ENCODE measurements at regions not wholly inside any gene's neighbourhood (a gene's known extent, or its start where the extent isn't known, plus 50 kb on each side); places are given as distances from the start of the nearest gene placed in this dataset.
A peak's percentile ranks its signal among the peaks of the same experiment; 100 is the strongest.
"Not testable (repeated sequence)": the region's sequence is repeated elsewhere in the genome, so short reads cannot be mapped to it uniquely, and the experiment has no call there.

DNA sequence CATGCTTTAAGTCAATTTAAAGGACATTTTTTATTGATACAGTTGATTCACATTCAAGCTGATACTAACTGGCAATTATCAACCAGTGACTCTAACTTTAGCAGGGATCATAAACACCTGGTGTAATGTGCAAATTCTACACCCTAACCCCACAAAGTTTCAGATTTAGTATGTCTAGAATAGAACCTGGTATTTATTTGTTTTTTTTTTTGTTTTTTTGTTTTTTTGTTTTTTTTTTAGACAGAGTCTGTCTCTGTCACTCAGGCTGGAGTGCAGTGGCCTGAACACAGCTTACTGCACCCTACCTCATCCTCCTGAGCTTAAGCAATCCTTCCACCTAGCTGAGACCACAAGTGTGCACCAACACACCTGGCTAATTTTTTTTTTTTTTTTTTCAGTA lies 311.2 kb upstream of the SEMA6A start:
- DNase-seq (ENCODE audit: insufficient read length): no peak
- FAIRE-seq: no peak
- TF ChIP-seq TAF1 (IDR thresholded peaks at IDR 0.05; ENCODE audit: borderline replicate concordance, low read depth, low read length): no peak
- no peak for TF ChIP-seq POLR2AphosphoS5 (IDR thresholded peaks at IDR 0.05; ENCODE audit: low read depth, low read length)
- TF ChIP-seq POLR2A (IDR thresholded peaks at IDR 0.05; ENCODE audit: low read depth, low read length): no peak

DNA sequence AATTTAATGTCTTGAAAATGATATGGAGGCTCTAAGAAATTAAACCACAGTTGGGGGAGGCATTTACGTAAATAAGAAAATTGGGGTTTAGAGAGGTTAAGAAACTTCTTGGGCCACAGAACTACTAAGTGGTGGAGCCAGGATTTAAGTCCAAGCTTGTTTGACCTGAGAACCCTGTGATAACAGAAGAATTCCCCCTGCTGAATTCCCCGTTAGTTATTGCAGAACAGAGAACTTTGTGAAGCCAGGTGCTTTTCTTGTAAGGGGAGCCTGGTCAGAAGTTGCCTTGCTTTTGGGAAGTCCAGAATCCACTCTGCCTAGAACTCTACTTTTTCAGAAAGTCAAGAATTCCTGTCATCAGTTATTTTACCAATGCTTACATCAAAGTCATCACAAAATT lies 309.3 kb upstream of the SEMA6A start:
- DNase-seq (ENCODE audit: insufficient read length) (no peak), FAIRE-seq (peak; percentile 74)
- TF ChIP-seq TAF1 (IDR thresholded peaks at IDR 0.05; ENCODE audit: borderline replicate concordance, low read depth, low read length): no peak

DNA sequence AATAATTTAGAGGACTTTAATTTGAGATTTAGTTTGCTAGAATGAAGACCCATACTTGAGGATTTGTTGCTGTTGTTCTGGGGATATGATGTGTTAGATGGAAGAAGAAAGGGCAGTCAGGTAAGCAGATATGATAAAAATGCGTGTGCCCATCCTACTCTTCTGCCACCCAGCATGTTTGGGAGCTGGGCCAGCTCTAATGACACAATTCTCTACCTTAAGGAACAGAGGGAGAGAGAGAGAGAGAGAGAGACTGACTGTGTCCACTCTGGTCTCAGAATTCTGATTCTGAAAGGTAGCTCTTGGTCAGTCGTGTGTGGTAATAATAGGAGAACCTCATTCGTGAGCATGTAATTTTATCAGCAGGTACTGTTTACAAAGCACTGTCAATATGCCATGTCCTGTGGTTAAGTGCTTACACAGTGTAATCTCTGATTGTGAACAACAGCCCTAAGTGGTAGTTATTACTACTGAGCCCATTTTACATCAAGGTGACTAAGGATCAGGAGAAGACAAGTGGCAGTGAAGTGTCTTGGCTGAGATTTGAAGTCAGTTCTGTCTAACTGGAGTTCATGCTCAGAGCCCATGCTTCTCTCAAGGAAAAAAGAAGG lies 307.4 kb upstream of the SEMA6A start:
- no peak for DNase-seq (ENCODE audit: insufficient read length)
- TF ChIP-seq POLR2A (IDR thresholded peaks at IDR 0.05; ENCODE audit: low read depth, low read length) (no peak), POLR2AphosphoS5 (IDR thresholded peaks at IDR 0.05; ENCODE audit: low read depth, low read length) (no peak), TAF1 (IDR thresholded peaks at IDR 0.05; ENCODE audit: borderline replicate concordance, low read depth, low read length) (no peak)
- FAIRE-seq: peak; percentile 68

DNA sequence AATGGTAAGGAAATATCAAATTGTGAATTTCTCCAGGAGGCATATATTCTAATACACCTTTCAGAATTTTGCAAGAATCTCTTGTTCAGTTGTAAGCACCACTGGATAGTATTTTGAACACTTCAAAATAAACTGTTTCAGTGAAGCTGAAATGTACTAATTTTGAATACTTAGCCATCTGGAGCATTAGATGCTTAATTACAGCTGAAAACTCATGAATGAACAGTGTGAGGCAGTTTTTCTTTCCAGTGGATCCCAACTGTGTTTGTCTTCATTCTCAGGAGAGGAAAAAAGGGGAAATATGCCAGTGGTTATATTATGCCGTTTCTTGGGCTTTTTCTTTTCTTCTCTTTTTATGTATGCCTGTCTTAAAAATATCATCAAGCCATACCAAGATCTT lies 306.0 kb upstream of the SEMA6A start:
- TF ChIP-seq POLR2AphosphoS5 (IDR thresholded peaks at IDR 0.05; ENCODE audit: low read depth, low read length) (no peak), TAF1 (IDR thresholded peaks at IDR 0.05; ENCODE audit: borderline replicate concordance, low read depth, low read length) (no peak), POLR2A (IDR thresholded peaks at IDR 0.05; ENCODE audit: low read depth, low read length) (no peak)
- no peak for DNase-seq (ENCODE audit: insufficient read length)
- no peak for FAIRE-seq

DNA sequence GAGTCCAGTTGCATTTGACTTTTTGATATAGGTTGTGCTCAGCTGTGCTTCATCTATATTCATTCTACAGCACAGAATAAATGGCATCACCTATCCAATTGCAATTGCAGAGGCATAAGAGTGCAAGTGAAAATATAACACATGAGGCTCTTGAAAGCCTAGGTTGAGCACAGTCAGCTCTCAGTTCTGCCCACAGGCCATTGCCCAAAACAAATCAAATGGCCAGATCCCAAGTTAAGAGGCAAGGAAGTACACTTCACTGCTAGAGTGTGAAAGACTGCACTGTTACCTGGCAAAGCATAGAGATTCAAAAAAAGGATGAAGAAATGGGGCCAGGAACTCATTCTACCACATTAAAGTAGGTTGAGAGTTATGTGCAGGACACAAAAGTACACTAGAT lies 305.5 kb upstream of the SEMA6A start:
- FAIRE-seq (no peak), DNase-seq (ENCODE audit: insufficient read length) (no peak)
- TF ChIP-seq POLR2AphosphoS5 (IDR thresholded peaks at IDR 0.05; ENCODE audit: low read depth, low read length) (no peak), POLR2A (IDR thresholded peaks at IDR 0.05; ENCODE audit: low read depth, low read length) (no peak), TAF1 (IDR thresholded peaks at IDR 0.05; ENCODE audit: borderline replicate concordance, low read depth, low read length) (no peak)

DNA sequence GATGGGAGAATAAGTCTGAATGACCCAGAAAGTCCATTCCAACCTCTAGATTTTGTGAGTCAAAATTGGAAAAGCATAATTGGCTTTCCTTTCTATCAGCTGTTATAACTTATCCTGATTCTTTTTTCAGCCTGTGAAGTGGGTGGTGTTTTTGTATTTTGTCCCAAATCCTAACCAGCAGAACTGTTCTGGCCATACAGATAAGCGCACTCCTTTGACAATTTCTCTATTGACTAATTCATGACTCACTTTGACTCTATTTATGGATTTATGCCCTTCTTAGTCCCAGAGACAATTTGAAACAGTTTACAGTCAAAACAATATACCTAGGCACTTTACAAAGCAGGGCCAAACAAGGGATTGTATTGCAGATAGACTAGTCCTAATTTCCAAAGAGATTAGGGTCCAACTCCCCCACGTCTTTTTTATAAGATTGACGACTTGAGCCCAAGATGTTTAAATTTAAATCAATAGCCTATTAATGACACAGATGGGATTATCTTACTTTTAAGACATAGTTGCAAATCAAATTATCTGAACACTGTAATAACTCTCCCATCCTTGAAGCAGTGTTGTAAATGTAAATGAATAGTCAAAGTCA lies 301.7 kb upstream of the SEMA6A start:
- TF ChIP-seq POLR2A (IDR thresholded peaks at IDR 0.05; ENCODE audit: low read depth, low read length) (no peak), TAF1 (IDR thresholded peaks at IDR 0.05; ENCODE audit: borderline replicate concordance, low read depth, low read length) (no peak), POLR2AphosphoS5 (IDR thresholded peaks at IDR 0.05; ENCODE audit: low read depth, low read length) (no peak)
- DNase-seq (ENCODE audit: insufficient read length) (no peak), FAIRE-seq (no peak)

DNA sequence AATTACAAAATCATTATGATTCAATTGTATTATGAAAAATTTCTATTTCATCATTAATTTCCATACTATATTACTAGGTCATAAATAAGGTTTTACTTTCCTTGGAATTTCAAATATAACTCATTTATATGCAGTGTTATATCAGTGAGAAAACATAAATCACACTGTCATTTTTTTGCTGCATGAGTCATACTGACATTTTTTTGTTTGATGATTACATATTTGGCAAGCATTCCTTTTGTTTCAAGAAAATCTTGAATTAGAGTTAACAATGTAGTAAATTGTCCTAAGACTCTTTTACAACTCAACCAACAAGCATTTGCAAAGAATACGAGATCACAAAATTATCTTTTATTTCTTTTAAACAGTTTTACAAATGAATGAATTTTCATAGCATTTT lies 298.4 kb upstream of the SEMA6A start:
- no peak for TF ChIP-seq POLR2AphosphoS5 (IDR thresholded peaks at IDR 0.05; ENCODE audit: low read depth, low read length)
- no peak for FAIRE-seq
- no peak for DNase-seq (ENCODE audit: insufficient read length)

DNA sequence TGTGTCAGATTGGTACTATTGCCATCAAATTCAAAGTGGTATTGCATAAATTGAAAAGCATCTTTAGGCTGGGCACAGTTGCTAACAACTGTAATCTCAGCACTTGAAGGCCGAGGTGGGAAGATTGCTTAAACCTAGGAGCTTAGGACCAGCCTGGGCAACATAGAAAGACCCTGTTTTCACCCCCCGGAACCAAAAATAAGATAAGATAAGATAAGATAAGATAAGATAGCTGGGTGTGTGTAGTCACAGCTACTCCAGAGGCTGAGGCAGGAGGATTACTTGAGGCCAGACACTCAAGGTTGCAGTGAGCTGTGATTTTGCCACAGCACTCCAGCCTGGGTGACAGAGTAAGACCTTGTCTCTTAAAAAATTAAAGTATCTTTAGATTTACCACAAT lies 297.9 kb upstream of the SEMA6A start:
- FAIRE-seq (no peak), DNase-seq (ENCODE audit: insufficient read length) (no peak)
- TF ChIP-seq POLR2A (IDR thresholded peaks at IDR 0.05; ENCODE audit: low read depth, low read length) (no peak), POLR2AphosphoS5 (IDR thresholded peaks at IDR 0.05; ENCODE audit: low read depth, low read length) (no peak), TAF1 (IDR thresholded peaks at IDR 0.05; ENCODE audit: borderline replicate concordance, low read depth, low read length) (no peak)

DNA sequence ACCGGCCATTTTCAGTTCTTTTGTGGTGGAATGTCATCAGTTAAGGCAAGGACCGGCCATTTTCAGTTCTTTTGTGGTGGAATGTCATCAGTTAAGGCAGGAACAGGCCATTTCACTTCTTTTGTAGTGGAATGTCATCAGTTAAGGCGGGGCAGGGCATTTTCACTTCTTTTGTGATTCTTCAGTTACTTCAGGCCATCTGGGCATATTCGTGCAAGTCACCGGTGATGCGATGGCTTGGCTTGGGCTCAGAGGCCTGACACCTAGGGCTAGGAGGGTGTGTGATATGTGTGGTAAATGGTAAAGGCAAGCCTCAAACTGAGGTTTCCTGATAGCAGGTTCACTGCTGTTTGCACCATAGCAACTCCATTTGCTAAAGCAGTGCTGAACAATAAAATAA lies 293.2 kb upstream of the SEMA6A start:
- not testable (repeated sequence) for DNase-seq (ENCODE audit: insufficient read length); FAIRE-seq

DNA sequence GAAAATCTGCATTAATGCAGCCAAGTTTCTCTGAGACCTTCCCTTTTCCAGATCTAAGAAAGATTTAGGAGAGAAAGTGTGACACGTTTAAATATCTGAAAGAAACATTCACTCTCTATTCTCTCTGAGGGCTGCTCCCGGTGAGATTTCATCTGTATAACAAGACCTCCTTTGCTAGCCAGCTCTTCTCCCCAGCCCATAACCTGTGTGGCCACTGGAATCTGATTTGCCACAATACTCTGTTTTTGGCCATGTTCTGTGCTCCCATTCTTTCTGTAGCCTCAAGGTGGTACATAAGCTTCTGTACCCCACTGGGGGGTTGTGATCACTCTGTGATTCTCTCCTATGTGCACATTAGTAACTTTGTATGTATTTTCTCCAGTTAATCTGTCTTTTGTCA lies 291.0 kb upstream of the SEMA6A start:
- FAIRE-seq (no peak), DNase-seq (ENCODE audit: insufficient read length) (no peak)
- TF ChIP-seq POLR2AphosphoS5 (IDR thresholded peaks at IDR 0.05; ENCODE audit: low read depth, low read length): no peak
- TF ChIP-seq POLR2A (IDR thresholded peaks at IDR 0.05; ENCODE audit: low read depth, low read length): no peak
- TF ChIP-seq TAF1 (IDR thresholded peaks at IDR 0.05; ENCODE audit: borderline replicate concordance, low read depth, low read length): no peak

DNA sequence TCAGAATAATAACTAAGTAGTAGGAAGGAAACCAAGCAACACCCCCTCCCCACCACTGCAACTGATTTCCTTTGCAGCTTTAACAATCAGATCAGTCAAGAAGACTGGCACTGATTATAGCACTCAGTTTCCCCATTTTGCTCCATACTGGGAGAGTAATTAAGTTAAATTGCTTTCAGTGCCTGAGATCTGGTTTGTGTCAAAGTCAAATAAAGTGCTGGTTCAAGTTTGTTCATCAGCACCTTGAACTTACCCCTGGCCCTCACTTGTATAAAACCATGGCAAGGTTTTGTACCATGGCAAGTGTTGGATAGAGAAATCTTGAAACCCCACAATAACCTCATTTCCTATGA lies 290.2 kb upstream of the SEMA6A start:
- TF ChIP-seq POLR2A (IDR thresholded peaks at IDR 0.05; ENCODE audit: low read depth, low read length) (no peak), POLR2AphosphoS5 (IDR thresholded peaks at IDR 0.05; ENCODE audit: low read depth, low read length) (no peak), TAF1 (IDR thresholded peaks at IDR 0.05; ENCODE audit: borderline replicate concordance, low read depth, low read length) (no peak)
- DNase-seq (ENCODE audit: insufficient read length) (no peak), FAIRE-seq (no peak)

DNA sequence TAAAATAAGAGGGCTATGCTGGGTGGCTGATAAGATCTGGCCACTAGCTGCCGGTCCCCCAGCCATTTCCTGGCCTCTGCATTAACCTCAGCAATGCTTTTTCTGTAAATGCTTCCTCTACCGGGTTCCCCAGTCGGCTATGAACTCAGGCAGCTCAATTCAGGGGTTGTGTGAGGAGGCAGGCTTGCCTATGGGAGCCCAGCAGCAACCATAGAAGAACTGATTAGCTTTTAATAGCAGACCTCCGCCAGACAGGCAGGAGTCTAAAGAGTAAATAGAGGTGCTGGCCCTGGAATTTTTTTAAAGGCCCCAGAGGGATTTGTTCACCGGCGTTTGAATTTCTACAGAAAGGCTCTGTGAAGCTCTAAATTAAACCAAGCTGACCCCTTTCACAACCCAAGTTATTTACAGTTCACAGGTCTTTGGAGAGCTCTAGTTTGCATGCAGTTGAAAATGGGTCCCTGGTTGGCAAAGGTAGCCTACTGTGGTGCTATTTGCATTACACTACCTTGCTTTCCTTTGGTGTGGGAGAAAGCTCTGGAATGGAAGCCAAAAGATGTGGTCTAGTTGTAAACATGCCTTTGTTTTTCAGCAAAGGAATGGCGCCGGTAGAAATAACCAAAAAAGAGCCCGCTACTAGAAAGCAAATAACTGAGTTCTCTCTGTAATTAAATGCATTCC lies 289.7 kb upstream of the SEMA6A start:
- peak; percentile 61 for FAIRE-seq
- TF ChIP-seq TAF1 (IDR thresholded peaks at IDR 0.05; ENCODE audit: borderline replicate concordance, low read depth, low read length): no peak
- no peak for TF ChIP-seq POLR2AphosphoS5 (IDR thresholded peaks at IDR 0.05; ENCODE audit: low read depth, low read length)
- no peak for TF ChIP-seq POLR2A (IDR thresholded peaks at IDR 0.05; ENCODE audit: low read depth, low read length)
- DNase-seq (ENCODE audit: insufficient read length): no peak

Data from GM12892 (cell line).